IMR-90 (cell line): ENCODE measurements at regions not wholly inside any gene's neighbourhood (a gene's known extent, or its start where the extent isn't known, plus 50 kb on each side); places are given as distances from the start of the nearest gene placed in this dataset.

Experiments used
- CEBPB ChIP-seq: IDR thresholded peaks from 2 replicates; pipeline ENCODE4 v1.6.1; 2012; ENCODE audit warnings: low read depth, low read length, improper control_type of control experiment
- CTCF ChIP-seq: conservative IDR thresholded peaks from 2 replicates; pipeline ENCODE4 v1.5.1; 2012; ENCODE audit warnings: mild to moderate bottlenecking, low read depth, low read length, improper control_type of control experiment
- ELK1 ChIP-seq: fragments of 150-350 bp; IDR thresholded peaks from 2 replicates; pipeline ENCODE4 v1.6.1; 2016; ENCODE audit warnings: low read depth, mild to moderate bottlenecking, low read length, moderate library complexity, borderline replicate concordance
- MAFK ChIP-seq: IDR thresholded peaks from 2 replicates; pipeline ENCODE4 v1.6.1; 2012; ENCODE audit warnings: low read depth, low read length, improper control_type of control experiment
- MAZ ChIP-seq: IDR thresholded peaks from 2 replicates; pipeline ENCODE4 v1.6.1; 2012; ENCODE audit warnings: low read depth, mild to moderate bottlenecking, low read length, improper control_type of control experiment, moderate library complexity, borderline replicate concordance
- RAD21 ChIP-seq: IDR thresholded peaks from 2 replicates; pipeline ENCODE4 v1.6.1; 2012; ENCODE audit warnings: low read length, improper control_type of control experiment

- TF ChIP-seq ELK1 (no peak), CTCF (no peak), CEBPB (no peak), RAD21 (no peak), MAZ (no peak), MAFK (no peak)
Measured at GRCh38 chr12:65594409-65594808, 229.9 kb upstream of the HMGA2 start.
